IPS-15b (cell line): ENCODE measurements at regions not wholly inside any gene's neighbourhood (a gene's known extent, or its start where the extent isn't known, plus 50 kb on each side); places are given as distances from the start of the nearest gene placed in this dataset.

ENCODE experiments used
- H3K27me3 ChIP-seq: one replicate; pipeline ENCODE4 v1.6.1; 2013; ENCODE audit warnings: low read length; ENCODE audit not compliant: control insufficient read depth, insufficient read depth
- H3K36me3 ChIP-seq: one replicate; pipeline ENCODE4 v1.6.1; 2013; ENCODE audit warnings: low read length; ENCODE audit not compliant: control insufficient read depth, insufficient read depth
- H3K4me1 ChIP-seq: one replicate; pipeline ENCODE4 v1.6.1; 2013; ENCODE audit warnings: mild to moderate bottlenecking, low read length; ENCODE audit not compliant: control insufficient read depth, insufficient read depth
- H3K4me3 ChIP-seq: one replicate; pipeline ENCODE4 v1.5.1; 2013; ENCODE audit warnings: low read depth, low read length
- H3K9ac ChIP-seq: one replicate; pipeline ENCODE4 v1.6.1; 2013; ENCODE audit warnings: low read depth, mild to moderate bottlenecking, low read length
- H3K9me3 ChIP-seq: one replicate; pipeline ENCODE4 v1.6.1; 2013; ENCODE audit warnings: mild to moderate bottlenecking, low read length; ENCODE audit not compliant: control insufficient read depth, insufficient read depth

- H3K36me3 ChIP-seq, result no peaks in the 10 kb centered on the region
- H3K4me3 ChIP-seq, result no peak overlapping the region
- no peaks in the 10 kb centered on the region for H3K27me3 ChIP-seq
- H3K4me1 ChIP-seq, result no peaks in the 10 kb centered on the region
- H3K9ac ChIP-seq, result no peak overlapping the region
- H3K9me3 ChIP-seq, result no peaks in the 10 kb centered on the region
Observed at GRCh38 chr3:68088216-68088615, 433.8 kb upstream of the SUCLG2 start.

GRCh38 chr3:68072062-68072461 lies 417.6 kb upstream of the SUCLG2 start:
- Histone ChIP-seq H3K36me3 (no peaks in the 10 kb centered on the region), H3K4me1 (no peaks in the 10 kb centered on the region), H3K4me3 (no peak overlapping the region), H3K9ac (no peak overlapping the region), H3K27me3 (no peaks in the 10 kb centered on the region), H3K9me3 (no peaks in the 10 kb centered on the region)

GRCh38 chr3:68070186-68070585 lies 415.8 kb upstream of the SUCLG2 start:
- Histone ChIP-seq H3K4me3 (no peak overlapping the region), H3K27me3 (no peaks in the 10 kb centered on the region), H3K9me3 (no peaks in the 10 kb centered on the region), H3K36me3 (no peaks in the 10 kb centered on the region), H3K4me1 (no peaks in the 10 kb centered on the region), H3K9ac (no peak overlapping the region)

GRCh38 chr3:68067314-68067713 lies 412.9 kb upstream of the SUCLG2 start:
- Histone ChIP-seq H3K27me3 (no peaks in the 10 kb centered on the region), H3K9ac (no peak overlapping the region)

GRCh38 chr3:68062926-68063325 lies 408.5 kb upstream of the SUCLG2 start:
- Histone ChIP-seq H3K9me3 (no peaks in the 10 kb centered on the region), H3K4me1 (no peaks in the 10 kb centered on the region), H3K9ac (no peak overlapping the region), H3K36me3 (no peaks in the 10 kb centered on the region), H3K27me3 (no peaks in the 10 kb centered on the region), H3K4me3 (no peak overlapping the region)

More at GRCh38 chr3:68067314-68067713, 412.9 kb upstream of the SUCLG2 start:
- Histone ChIP-seq H3K4me3 (no peak overlapping the region), H3K36me3 (no peaks in the 10 kb centered on the region), H3K4me1 (no peaks in the 10 kb centered on the region), H3K9me3 (no peaks in the 10 kb centered on the region)

- no peaks in the 10 kb centered on the region for H3K4me1 ChIP-seq
- H3K9me3 ChIP-seq, result no peaks in the 10 kb centered on the region
- no peak overlapping the region for H3K9ac ChIP-seq
Observed at GRCh38 chr3:68060910-68061309, 406.5 kb upstream of the SUCLG2 start.

GRCh38 chr3:68060191-68060590 lies 405.8 kb upstream of the SUCLG2 start:
- no peak overlapping the region for H3K4me3 ChIP-seq
- H3K9ac ChIP-seq, result no peak overlapping the region
- H3K27me3 ChIP-seq, result no peaks in the 10 kb centered on the region
- H3K4me1 ChIP-seq, result no peaks in the 10 kb centered on the region
- H3K36me3 ChIP-seq, result no peaks in the 10 kb centered on the region
- H3K9me3 ChIP-seq, result no peaks in the 10 kb centered on the region

More at GRCh38 chr3:68060910-68061309, 406.5 kb upstream of the SUCLG2 start:
- Histone ChIP-seq H3K27me3 (no peaks in the 10 kb centered on the region), H3K4me3 (no peak overlapping the region), H3K36me3 (no peaks in the 10 kb centered on the region)

GRCh38 chr3:68059628-68060152 lies 405.3 kb upstream of the SUCLG2 start:
- no peaks in the 10 kb centered on the region for H3K4me1 ChIP-seq
- H3K27me3 ChIP-seq, result no peaks in the 10 kb centered on the region
- H3K9me3 ChIP-seq, result no peaks in the 10 kb centered on the region
- no peak overlapping the region for H3K4me3 ChIP-seq
- H3K36me3 ChIP-seq, result no peaks in the 10 kb centered on the region
- H3K9ac ChIP-seq, result no peak overlapping the region

- Histone ChIP-seq H3K9ac (no peak overlapping the region), H3K9me3 (no peaks in the 10 kb centered on the region), H3K4me3 (no peak overlapping the region), H3K4me1 (no peaks in the 10 kb centered on the region), H3K27me3 (no peaks in the 10 kb centered on the region), H3K36me3 (no peaks in the 10 kb centered on the region)
Observed at GRCh38 chr3:68057637-68058320, 403.4 kb upstream of the SUCLG2 start.

- Histone ChIP-seq H3K4me1 (no peaks in the 10 kb centered on the region), H3K9me3 (no peaks in the 10 kb centered on the region), H3K4me3 (no peak overlapping the region)
Observed at GRCh38 chr3:68056556-68056955, 402.1 kb upstream of the SUCLG2 start.

GRCh38 chr3:68055215-68055614 lies 400.8 kb upstream of the SUCLG2 start:
- no peaks in the 10 kb centered on the region for H3K27me3 ChIP-seq
- H3K9me3 ChIP-seq, result no peaks in the 10 kb centered on the region
- H3K4me3 ChIP-seq, result no peak overlapping the region
- no peak overlapping the region for H3K9ac ChIP-seq
- H3K4me1 ChIP-seq, result no peaks in the 10 kb centered on the region
- no peaks in the 10 kb centered on the region for H3K36me3 ChIP-seq

More at GRCh38 chr3:68056556-68056955, 402.1 kb upstream of the SUCLG2 start:
- H3K9ac ChIP-seq, result no peak overlapping the region
- H3K27me3 ChIP-seq, result no peaks in the 10 kb centered on the region
- no peaks in the 10 kb centered on the region for H3K36me3 ChIP-seq

GRCh38 chr3:68049776-68050175 lies 395.4 kb upstream of the SUCLG2 start:
- no peaks in the 10 kb centered on the region for H3K9me3 ChIP-seq
- H3K36me3 ChIP-seq, result no peaks in the 10 kb centered on the region
- no peaks in the 10 kb centered on the region for H3K4me1 ChIP-seq
- no peak overlapping the region for H3K9ac ChIP-seq
- H3K4me3 ChIP-seq, result no peak overlapping the region
- no peaks in the 10 kb centered on the region for H3K27me3 ChIP-seq
